ENCODE measurements at regions not wholly inside any gene's neighbourhood (a gene's known extent, or its start where the extent isn't known, plus 50 kb on each side); places are given as distances from the start of the nearest gene placed in this dataset.

DNA sequence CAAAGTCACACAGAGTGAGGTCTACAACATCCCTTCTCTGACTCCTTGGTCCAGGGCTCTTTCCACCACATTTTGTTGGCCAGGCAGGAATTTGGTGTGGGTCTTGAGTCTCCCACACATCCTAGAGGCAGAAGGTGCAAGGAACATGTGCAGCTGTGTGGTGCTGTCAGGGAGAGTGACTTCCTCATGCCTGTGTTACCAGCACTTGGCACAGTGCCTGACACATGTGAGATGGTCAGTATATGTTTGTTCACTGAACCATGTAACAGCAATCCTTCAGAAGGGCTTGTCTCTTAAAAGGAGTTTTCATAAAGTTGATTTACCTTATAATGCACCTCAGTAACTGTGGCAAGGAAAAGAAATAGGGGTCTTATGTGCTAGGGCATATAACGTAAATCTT is 168.5 kb downstream of the CDC5L start:
- H3K4me3 ChIP-seq (ENCODE audit: low read length in 3 of 3) = no peak overlapping the region
- DNase-seq (peak in 2 of 5 donors; percentile 19 to 58), FAIRE-seq (no peak)
- H3K9me3 ChIP-seq (ENCODE audit: control insufficient read depth in 2 of 3, insufficient read depth in 1 of 3, low read length in 3 of 3) = no peaks in the 10 kb centered on the region
- no peaks in the 10 kb centered on the region for H3K4me1 ChIP-seq (ENCODE audit: control insufficient read depth in 2 of 3, insufficient read depth in 2 of 3, low read depth in 1 of 3, low read length in 3 of 3)
- H3K27ac ChIP-seq (ENCODE audit: low read depth in 2 of 2, low read length in 2 of 2) = no peak overlapping the region
- no peaks in the 10 kb centered on the region for H3K27me3 ChIP-seq (ENCODE audit: control insufficient read depth, insufficient read depth, low read length)
- no peak for TF ChIP-seq CTCF (IDR thresholded peaks at IDR 0.05; ENCODE audit: borderline replicate concordance, extremely low read depth, insufficient read depth)
- H3K36me3 ChIP-seq (ENCODE audit: control insufficient read depth in 2 of 3, insufficient read depth in 3 of 3, low read length in 3 of 3) = no peaks in the 10 kb centered on the region
- no peak overlapping the region for H3K9ac ChIP-seq (ENCODE audit: low read length in 3 of 3)
- intact Hi-C loops (cut with DNase I) = no loop called here

DNA sequence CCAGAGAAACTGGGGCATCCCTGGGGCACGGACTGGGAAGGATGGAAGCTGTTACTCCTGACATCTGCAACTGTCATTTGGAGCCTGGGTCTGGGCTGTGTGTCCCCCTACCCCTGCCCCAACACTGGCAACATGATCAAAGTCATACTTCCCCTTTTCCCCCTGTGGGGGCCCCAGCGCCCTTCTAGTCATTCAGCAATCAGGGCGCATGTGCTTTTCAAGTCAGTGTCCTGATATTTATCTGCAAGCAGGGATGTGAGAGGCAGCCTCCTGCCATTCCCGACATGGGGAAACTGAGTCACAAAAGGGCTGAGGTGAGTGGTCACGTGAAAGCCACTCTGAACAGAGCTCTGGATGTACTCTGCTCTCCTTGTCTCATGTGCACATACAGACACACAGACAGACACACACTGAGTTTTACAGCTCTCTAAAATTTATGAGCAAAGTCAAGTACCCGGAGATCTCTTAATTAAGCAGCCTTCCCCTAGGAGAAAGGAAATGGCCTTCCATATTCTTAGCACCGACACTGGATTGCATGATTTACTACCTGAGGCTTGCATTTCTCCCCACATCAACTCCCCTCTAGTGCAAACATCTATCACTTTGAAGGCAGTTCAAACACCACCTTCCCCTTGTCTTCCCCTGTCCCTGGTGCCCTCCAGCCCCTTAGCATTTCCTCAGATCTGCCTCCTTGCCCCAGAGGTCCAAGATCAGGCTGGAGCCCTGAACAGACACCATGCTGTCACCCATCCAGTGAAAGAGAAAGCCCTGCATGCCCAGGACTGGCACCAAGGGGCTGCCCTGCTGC is 170.7 kb downstream of the CDC5L start:
- H3K27ac ChIP-seq (ENCODE audit: low read depth in 2 of 2, low read length in 2 of 2) = no peak overlapping the region
- no peaks in the 10 kb centered on the region for H3K36me3 ChIP-seq (ENCODE audit: control insufficient read depth in 2 of 3, insufficient read depth in 3 of 3, low read length in 3 of 3)
- DNase-seq (peak in 4 of 5 donors; percentile 79 to 94 (median 90)), FAIRE-seq (no peak)
- peaks cover 4% of the 10 kb centered on the region for H3K27me3 ChIP-seq (ENCODE audit: control insufficient read depth, insufficient read depth, low read length)
- intact Hi-C loops (cut with DNase I) = no loop called here
- no peaks in the 10 kb centered on the region for H3K4me1 ChIP-seq (ENCODE audit: control insufficient read depth in 2 of 3, insufficient read depth in 2 of 3, low read depth in 1 of 3, low read length in 3 of 3)
- H3K4me3 ChIP-seq (ENCODE audit: low read length in 3 of 3) = no peak overlapping the region
- TF ChIP-seq CTCF (IDR thresholded peaks at IDR 0.05; ENCODE audit: borderline replicate concordance, extremely low read depth, insufficient read depth) = no peak
- no peaks in the 10 kb centered on the region for H3K9me3 ChIP-seq (ENCODE audit: control insufficient read depth in 2 of 3, insufficient read depth in 1 of 3, low read length in 3 of 3)
- H3K9ac ChIP-seq (ENCODE audit: low read length in 3 of 3) = no peak overlapping the region

DNA sequence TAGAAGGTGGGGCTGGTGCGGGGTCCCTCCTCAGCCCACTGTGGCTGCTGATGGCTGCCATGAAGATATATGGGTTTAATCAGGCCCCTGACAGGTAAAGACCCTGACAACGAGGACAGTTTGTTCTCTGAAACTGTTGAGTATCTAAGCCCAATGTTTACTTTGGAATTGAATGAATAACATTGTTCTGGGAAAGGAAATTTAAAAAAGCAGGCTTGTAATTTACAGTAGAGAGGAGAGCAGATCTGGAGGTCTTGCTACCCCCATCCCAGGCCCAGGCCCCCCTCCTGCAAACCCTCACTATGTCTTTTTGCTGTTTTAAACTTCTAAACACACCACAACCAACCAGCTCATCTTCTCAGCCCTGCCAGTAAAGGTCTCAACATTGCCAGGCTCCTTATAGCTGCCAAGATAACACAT is 171.3 kb downstream of the CDC5L start:
- intact Hi-C loops (cut with DNase I) = no loop called here
- no peaks in the 10 kb centered on the region for H3K4me1 ChIP-seq (ENCODE audit: control insufficient read depth in 2 of 3, insufficient read depth in 2 of 3, low read depth in 1 of 3, low read length in 3 of 3)
- H3K4me3 ChIP-seq (ENCODE audit: low read length in 3 of 3) = no peak overlapping the region
- FAIRE-seq (no peak), DNase-seq (peak in 1 of 5 donors; percentile 82)
- no peak for TF ChIP-seq CTCF (IDR thresholded peaks at IDR 0.05; ENCODE audit: borderline replicate concordance, extremely low read depth, insufficient read depth)
- no peaks in the 10 kb centered on the region for H3K9me3 ChIP-seq (ENCODE audit: control insufficient read depth in 2 of 3, insufficient read depth in 1 of 3, low read length in 3 of 3)
- no peaks in the 10 kb centered on the region for H3K36me3 ChIP-seq (ENCODE audit: control insufficient read depth in 2 of 3, insufficient read depth in 3 of 3, low read length in 3 of 3)
- H3K27ac ChIP-seq (ENCODE audit: low read depth in 2 of 2, low read length in 2 of 2) = no peak overlapping the region
- H3K27me3 ChIP-seq (ENCODE audit: control insufficient read depth, insufficient read depth, low read length) = peaks cover 4% of the 10 kb centered on the region
- H3K9ac ChIP-seq (ENCODE audit: low read length in 3 of 3) = no peak overlapping the region

Measured in kidney (tissue), 13 donors.